Gastrocnemius medialis (tissue), 4 donors: ENCODE measurements at regions not wholly inside any gene's neighbourhood (a gene's known extent, or its start where the extent isn't known, plus 50 kb on each side); places are given as distances from the start of the nearest gene placed in this dataset.

Source experiments
- CTCF ChIP-seq, 5 experiments: fragments of 450-650 bp in 3 of 5; fragments of 200-600 bp in 2 of 5; sonication (generic) in 2 of 5; IDR thresholded peaks in 4 of 5; conservative IDR thresholded peaks in 1 of 5; 1 replicate in 4 of 5; 2 replicates in 1 of 5; pipeline ENCODE4 v1.5.1; 2016 to 2019; ENCODE audit warnings: antibody characterized with exemption in 5 of 5, mild to moderate bottlenecking in 3 of 5, moderate library complexity in 3 of 5
- POLR2A ChIP-seq, 2 donors: fragments of 450-650 bp; IDR thresholded peaks; one replicate each; pipeline ENCODE4 v1.6.1; 2017; ENCODE audit warnings: antibody characterized with exemption in 2 of 2, mild to moderate bottlenecking in 2 of 2, moderate library complexity in 2 of 2

GRCh38 chr17:77503293-77503655 lies 362.5 kb downstream of the SEC14L1 start:
- no peak for TF ChIP-seq CTCF (IDR thresholded peaks at IDR 0.05 in 4 of 5, conservative IDR thresholded peaks at IDR 0.05 in 1 of 5)
- no peak for TF ChIP-seq POLR2A (IDR thresholded peaks at IDR 0.05)
